ENCODE measurements at regions not wholly inside any gene's neighbourhood (a gene's known extent, or its start where the extent isn't known, plus 50 kb on each side); places are given as distances from the start of the nearest gene placed in this dataset.

DNA sequence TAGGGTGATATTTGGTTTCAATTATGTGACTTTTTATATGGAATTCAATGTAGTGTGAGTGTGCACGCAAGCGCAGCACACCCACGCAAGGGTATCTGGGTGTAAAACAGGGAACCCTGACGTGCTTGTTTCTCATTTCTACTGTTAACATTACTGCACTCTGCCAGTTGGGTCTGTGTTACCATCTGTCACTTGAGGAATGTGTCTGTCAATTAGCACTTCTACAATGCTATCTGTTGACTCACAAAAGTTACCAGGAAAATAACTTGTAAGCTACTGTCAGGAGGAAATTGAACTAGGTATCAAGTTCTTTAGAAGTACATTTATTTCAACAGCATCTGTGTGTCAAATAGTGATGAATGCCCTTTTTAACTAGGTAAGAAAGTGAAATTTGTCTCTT lies 695.5 kb upstream of the LRFN5 start:
- TF ChIP-seq POLR2A (IDR thresholded peaks at IDR 0.05; ENCODE audit: borderline replicate concordance, extremely low read depth, insufficient read depth, insufficient read length) (no peak), EGR1 (IDR thresholded peaks at IDR 0.05; ENCODE audit: low read depth) (no peak), FOSL1 (IDR thresholded peaks at IDR 0.05; ENCODE audit: low read depth) (no peak), ZNF274 (IDR thresholded peaks at IDR 0.05; ENCODE audit: low read depth, low read length) (no peak), TCF7L2 (IDR thresholded peaks at IDR 0.05; ENCODE audit: borderline replicate concordance, extremely low read depth, insufficient read depth, insufficient read length) (no peak), EZH2 (IDR thresholded peaks at IDR 0.05) (no peak), YY1 (IDR thresholded peaks at IDR 0.05; ENCODE audit: extremely low read depth, insufficient replicate concordance, low read depth, low read length) (no peak), JUND (IDR thresholded peaks at IDR 0.05) (no peak)
- TF ChIP-seq, protein P1, sequence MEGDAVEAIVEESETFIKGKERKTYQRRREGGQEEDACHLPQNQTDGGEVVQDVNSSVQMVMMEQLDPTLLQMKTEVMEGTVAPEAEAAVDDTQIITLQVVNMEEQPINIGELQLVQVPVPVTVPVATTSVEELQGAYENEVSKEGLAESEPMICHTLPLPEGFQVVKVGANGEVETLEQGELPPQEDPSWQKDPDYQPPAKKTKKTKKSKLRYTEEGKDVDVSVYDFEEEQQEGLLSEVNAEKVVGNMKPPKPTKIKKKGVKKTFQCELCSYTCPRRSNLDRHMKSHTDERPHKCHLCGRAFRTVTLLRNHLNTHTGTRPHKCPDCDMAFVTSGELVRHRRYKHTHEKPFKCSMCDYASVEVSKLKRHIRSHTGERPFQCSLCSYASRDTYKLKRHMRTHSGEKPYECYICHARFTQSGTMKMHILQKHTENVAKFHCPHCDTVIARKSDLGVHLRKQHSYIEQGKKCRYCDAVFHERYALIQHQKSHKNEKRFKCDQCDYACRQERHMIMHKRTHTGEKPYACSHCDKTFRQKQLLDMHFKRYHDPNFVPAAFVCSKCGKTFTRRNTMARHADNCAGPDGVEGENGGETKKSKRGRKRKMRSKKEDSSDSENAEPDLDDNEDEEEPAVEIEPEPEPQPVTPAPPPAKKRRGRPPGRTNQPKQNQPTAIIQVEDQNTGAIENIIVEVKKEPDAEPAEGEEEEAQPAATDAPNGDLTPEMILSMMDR (IDR thresholded peaks at IDR 0.05 in 2 of 3, conservative IDR thresholded peaks at IDR 0.05 in 1 of 3; ENCODE audit: borderline replicate concordance in 1 of 3, insufficient read depth in 1 of 3, low read depth in 2 of 3, low read length in 2 of 3) = no peak
